Epidermal melanocyte (primary cell): ENCODE measurements at regions not wholly inside any gene's neighbourhood (a gene's known extent, or its start where the extent isn't known, plus 50 kb on each side); places are given as distances from the start of the nearest gene placed in this dataset.
"Not testable (repeated sequence)": the region's sequence is repeated elsewhere in the genome, so short reads cannot be mapped to it uniquely, and the experiment has no call there.

ENCODE experiments used
- DNase-seq: peaks from one replicate; pipeline ENCODE4 v3.0.0; 2011; ENCODE audit warnings: low spot score; ENCODE audit not compliant: insufficient read length

- DNase-seq: no peak
Observed at GRCh38 chr4:33931026-33931425, 2313.3 kb downstream of the ARAP2 start.

DNA sequence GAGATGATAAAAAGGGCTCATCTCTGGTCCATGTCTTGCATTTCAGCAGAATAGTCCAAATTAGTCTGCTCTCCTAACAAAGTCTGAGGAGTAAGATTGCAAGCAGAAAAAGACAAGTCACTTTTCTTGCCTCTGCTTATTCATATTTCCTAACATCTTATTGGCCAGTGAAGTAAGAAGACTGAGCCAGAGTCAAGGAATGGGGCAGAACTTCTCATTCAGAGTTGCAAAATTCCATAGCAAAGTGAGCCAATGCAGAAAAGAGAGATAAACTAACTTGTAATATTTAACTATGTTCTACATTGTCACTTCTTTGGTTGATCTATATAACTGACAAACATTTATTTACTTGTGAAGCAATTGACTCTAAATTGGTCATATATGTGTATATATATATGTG, 2304.0 kb downstream of the ARAP2 start:
- no peak for DNase-seq

- DNase-seq: no peak
Observed at GRCh38 chr4:33941854-33942253, 2302.5 kb downstream of the ARAP2 start.

DNA sequence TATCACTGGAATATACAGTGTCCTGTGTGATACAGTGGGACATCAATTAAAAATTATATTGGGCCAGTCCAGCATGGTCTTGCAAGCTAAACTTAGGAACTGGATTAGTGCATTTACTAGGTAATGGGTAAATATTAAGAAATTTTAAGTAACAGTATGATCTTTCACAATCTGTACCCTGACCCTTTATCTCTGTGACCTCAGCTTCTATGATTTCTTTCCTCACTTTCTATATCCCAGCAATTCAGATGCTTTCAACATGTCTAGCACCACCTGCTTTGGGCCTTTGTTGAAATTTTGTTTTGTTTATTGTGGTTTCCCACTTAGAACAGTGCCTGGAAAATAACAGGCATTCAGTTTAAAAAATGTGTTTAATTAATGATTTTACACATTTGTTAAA, 2295.4 kb downstream of the ARAP2 start:
- no peak for DNase-seq

DNA sequence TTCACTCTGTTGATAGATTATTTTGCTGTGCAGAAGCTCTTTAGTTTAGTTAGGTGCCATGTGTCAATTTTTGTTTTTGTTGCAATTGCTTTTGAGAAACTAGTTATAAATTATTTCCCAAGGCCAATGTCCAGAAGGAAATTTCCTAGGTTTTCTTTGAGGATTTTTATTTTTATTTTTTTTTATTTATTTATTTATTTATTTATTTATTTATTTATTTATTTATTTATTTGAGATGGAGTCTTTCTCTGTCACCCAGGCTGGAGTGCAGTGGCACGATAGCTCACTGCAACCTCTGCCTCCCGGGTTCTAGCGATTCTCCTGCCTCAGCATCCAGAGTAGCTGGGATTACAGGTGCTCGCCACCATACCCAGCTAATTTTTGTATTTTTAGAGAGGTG, 2290.5 kb downstream of the ARAP2 start:
- DNase-seq: not testable (repeated sequence)

DNA sequence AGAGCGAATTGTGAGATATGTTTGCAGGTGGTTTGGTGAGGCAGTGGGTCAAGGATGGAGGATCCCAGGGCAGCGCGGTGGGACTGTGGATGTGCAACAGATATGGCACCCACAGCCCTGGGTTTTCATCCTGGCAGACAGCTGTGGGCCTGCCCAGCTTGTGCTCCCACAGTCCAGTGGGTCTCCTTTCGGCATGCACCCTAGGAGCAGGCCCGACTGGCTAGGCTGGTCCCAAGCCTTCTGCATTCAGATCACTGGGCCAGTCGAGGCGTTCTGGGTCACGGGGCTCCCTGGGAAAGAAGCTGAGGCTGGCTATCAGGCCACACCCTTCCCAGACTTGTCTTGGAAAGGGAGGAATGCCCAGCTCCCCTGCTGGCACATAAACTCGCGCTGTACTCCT, 2289.6 kb downstream of the ARAP2 start:
- no peak for DNase-seq

DNA sequence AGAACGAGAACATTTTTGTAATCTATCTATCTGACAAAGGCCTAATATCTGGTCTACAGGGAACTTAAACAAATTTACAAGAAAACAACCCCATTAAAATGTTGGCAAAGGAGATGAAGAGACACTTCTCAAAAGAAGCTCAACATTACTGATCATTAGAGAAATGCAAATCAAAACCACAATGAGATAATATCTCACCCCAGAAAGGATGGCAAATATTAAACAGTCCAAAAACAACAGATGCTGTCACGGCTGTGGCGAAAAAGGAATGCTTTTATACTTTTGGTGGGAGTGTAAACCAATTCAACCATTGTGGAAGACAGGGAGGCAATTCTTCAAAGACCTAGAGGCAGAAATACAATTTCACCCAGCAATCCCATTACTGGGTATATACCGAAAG, 2284.8 kb downstream of the ARAP2 start:
- DNase-seq: no peak

DNA sequence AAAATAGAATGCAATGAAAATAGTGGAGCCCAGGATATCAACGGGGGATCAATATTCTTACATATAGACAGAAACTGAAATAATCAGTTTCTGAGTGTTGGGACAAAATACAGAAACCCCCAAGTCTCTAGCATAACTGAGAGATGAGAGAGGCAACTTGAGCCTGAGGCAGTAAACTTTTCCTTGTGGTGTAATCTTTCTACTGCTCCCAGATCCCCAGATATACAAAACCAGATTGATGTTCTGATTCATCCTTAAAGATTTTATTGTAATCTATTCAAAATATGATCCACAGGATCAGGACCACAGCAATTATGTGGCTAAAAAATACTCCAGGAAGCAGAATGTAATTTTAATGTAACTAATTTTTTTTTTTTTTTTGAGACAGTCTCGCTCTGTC, 2282.6 kb downstream of the ARAP2 start:
- peak; percentile 20 for DNase-seq

DNA sequence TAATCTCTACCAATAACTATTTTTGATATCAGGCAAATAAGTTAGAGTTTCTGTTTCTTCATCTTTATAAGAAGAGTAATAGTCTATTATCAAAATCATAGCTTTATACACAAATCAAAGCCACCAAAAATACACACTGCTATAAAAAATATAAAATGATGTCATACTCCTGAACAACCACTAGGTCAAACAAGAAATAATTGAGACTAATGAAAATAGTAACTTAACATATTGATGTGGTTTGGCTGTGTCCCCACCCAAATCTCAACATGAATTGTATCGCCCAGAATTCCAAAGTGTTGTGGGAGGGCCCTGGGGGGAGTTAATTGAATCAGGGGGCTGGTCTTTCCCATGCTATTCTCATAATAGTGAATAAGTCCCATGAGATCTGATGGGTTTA, 2277.5 kb downstream of the ARAP2 start:
- no peak for DNase-seq

GRCh38 chr4:33974270-33974669, 2270.0 kb downstream of the ARAP2 start:
- DNase-seq: no peak

- DNase-seq: no peak
Observed at GRCh38 chr4:33975995-33976394, 2268.3 kb downstream of the ARAP2 start.

DNA sequence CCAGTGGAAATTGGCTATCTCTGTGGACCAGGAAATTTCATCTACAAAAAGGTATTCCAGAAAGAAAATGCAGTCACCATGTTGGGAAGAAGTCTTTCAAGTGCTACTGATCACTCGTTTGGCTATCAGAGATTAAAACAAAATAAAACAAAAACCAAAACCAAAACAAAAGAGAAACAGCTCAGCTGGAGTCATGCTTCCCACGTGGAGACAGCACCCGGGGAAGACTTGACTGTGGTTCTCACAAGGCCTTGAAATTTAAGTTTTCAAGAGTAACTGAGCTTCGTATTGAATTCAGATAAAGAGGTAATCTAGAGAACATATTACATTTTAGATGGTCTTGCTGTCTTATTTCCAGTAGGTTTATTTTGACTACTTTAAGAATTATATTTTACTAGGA, 2264.5 kb downstream of the ARAP2 start:
- DNase-seq: not testable (repeated sequence)

DNA sequence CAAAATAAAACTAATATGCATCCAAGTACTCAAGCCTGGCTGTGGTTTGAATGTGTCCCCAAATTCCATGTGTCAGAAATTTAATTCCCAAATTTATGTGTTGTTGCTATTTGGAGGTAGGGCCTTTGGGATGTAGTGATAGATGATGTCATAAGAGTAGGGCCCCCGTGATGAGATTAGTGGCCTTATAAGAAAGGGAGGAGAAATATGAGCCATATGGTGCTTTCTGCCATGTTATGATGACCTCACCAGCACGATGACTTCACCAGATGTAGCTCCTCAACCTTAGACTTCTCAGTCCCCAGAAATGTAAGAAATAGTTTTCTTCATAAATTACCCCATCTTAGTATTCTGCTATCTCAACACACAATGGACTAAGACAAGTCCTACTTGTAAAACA, 2264.0 kb downstream of the ARAP2 start:
- DNase-seq: no peak

- DNase-seq: no peak
Observed at GRCh38 chr4:33989820-33990443, 2254.4 kb downstream of the ARAP2 start.

DNA sequence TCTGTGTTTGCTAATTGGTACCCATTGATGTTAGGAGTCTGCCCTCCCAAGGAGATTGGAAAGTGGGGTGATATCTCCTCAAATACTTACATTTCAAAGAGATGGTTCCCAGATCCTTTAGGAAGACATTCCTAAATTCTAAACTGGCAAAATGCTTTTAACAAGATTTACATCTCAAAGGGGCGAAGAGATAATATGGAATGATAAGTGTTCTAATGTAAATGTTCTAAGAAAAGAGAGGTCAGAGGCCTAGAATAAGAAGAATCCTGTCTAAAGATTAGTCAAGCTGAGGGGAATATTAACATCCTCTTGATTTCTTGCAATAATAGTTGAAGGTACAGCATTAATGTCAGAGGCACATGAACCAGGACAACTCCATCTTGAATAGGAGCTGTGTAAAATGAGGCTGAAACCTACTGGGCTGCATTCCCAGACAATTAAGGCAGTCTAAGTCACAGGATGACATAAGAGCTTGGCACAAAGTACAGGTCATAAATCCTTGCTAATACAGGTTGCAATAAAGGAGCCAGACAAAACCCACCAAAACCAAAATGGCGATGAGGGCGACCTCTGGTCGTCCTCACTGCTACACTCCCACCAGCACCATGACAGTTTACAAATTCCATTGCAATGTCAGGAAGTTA, 2248.1 kb downstream of the ARAP2 start:
- DNase-seq: no peak

DNA sequence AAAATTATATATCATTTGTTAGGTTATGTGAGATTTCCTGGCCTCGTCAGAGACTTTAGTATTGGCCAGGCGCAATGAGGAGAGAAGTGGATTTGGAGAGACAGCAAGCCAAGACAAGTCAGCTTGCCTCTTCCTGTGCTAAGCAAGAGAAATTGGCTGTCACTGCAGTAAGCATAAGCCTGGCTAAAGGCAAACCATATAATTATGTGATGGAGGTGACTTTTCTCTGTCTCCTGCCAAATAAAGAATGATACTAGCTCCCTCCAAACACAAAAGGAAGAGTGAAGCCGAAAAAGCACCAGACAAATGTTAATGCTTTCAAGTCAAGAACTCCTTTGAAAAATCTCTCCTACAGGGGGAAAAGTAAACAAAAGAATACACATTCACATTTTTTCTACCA, 2246.0 kb downstream of the ARAP2 start:
- no peak for DNase-seq

DNA sequence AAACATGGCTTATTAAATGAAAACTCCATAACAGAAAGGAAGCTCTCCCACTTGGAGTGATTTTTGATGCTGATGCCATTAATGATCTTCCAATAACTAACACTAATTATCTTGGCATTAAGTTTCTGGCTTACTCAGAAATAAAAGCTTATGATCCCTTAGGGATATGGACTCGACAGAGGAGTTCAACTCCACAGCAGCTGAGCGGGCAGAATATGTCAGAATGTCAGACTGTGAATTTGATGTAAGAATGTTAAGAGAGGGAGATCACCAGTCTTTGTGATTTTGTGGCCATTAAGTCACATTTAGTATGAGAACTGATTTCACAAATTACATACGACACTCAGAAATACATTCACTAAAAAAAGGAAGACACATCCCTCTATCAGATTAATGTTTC, 2244.0 kb downstream of the ARAP2 start:
- DNase-seq: no peak

- not testable (repeated sequence) for DNase-seq
Observed at GRCh38 chr4:34006540-34006939, 2237.8 kb downstream of the ARAP2 start.

DNA sequence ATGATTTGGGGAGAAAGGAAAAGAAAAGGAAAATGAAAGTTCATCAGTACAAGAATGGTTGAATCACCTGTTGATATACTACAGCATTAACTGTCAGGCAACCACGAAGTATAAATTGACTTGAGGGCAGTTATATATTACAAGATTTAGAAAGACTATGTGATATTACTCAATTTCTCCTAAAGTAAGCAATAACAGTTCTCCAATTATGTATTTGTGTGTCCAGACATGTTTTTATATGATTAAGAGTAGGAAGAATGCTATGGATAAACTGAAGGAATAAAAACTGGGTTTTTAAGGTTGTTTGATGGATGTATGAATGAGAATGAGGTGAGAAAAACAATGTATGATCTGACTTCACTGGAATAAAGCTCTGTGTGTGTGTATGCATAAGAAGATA, 2234.4 kb downstream of the ARAP2 start:
- no peak for DNase-seq

- no peak for DNase-seq
Observed at GRCh38 chr4:34010751-34011519, 2233.4 kb downstream of the ARAP2 start.

GRCh38 chr4:34035225-34035624, 2209.1 kb downstream of the ARAP2 start:
- no peak for DNase-seq

- no peak for DNase-seq
Observed at GRCh38 chr4:34037280-34037679, 2207.0 kb downstream of the ARAP2 start.

DNA sequence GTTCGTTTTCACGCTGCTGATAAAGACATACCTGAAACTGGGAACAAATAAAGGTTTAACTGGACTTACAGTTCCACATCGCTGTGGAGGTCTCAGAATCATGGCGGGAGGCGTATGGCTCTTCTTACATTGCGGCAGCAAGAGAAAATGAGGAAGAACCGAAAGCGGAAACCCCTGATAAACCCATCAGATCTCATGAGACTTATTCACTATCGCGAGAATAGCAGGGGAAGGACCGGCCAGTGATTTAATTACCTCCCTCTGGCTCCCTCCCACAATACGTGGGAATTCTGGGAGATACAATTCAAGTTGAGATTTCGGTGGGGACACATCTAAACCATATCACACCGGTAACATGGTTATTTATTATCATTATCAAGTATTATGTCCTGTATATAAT, 2204.5 kb downstream of the ARAP2 start:
- DNase-seq: no peak
